ENCODE measurements at regions not wholly inside any gene's neighbourhood (a gene's known extent, or its start where the extent isn't known, plus 50 kb on each side); places are given as distances from the start of the nearest gene placed in this dataset.

- H3K27ac ChIP-seq = no peak overlapping the region
- H3K4me1 ChIP-seq = no peaks in the 10 kb centered on the region
These were observed 128.4 kb upstream of the SGK1 start for GRCh38 chr6:134446218-134446848.

GRCh38 chr6:134443009-134443408 is 125.1 kb upstream of the SGK1 start:
- H3K27ac ChIP-seq = no peak overlapping the region
- no peak overlapping the region for H3K4me3 ChIP-seq
- H3K9me3 ChIP-seq = no peaks in the 10 kb centered on the region
- no peak for TF ChIP-seq CTCF (IDR thresholded peaks at IDR 0.05)
- TF ChIP-seq POLR2A (IDR thresholded peaks at IDR 0.05) = no peak
- no peaks in the 10 kb centered on the region for H3K27me3 ChIP-seq
- no peaks in the 10 kb centered on the region for H3K4me1 ChIP-seq
- DNase-seq = no peak
- H3K36me3 ChIP-seq = no peaks in the 10 kb centered on the region

More at GRCh38 chr6:134446218-134446848, 128.4 kb upstream of the SGK1 start:
- Histone ChIP-seq H3K4me3 (no peak overlapping the region), H3K9me3 (no peaks in the 10 kb centered on the region), H3K27me3 (no peaks in the 10 kb centered on the region), H3K36me3 (no peaks in the 10 kb centered on the region)
- no peak for TF ChIP-seq CTCF (IDR thresholded peaks at IDR 0.05)
- TF ChIP-seq POLR2A (IDR thresholded peaks at IDR 0.05) = no peak
- DNase-seq = no peak

- no peak for DNase-seq
- TF ChIP-seq POLR2A (IDR thresholded peaks at IDR 0.05) (no peak), CTCF (IDR thresholded peaks at IDR 0.05) (no peak)
- Histone ChIP-seq H3K4me1 (no peaks in the 10 kb centered on the region), H3K9me3 (no peaks in the 10 kb centered on the region), H3K36me3 (no peaks in the 10 kb centered on the region), H3K27me3 (no peaks in the 10 kb centered on the region), H3K4me3 (no peak overlapping the region), H3K27ac (no peak overlapping the region)
These were observed 124.2 kb upstream of the SGK1 start for GRCh38 chr6:134442073-134442472.

GRCh38 chr6:134438837-134439236 is 120.9 kb upstream of the SGK1 start:
- H3K36me3 ChIP-seq = no peaks in the 10 kb centered on the region
- H3K4me1 ChIP-seq = no peaks in the 10 kb centered on the region
- no peaks in the 10 kb centered on the region for H3K27me3 ChIP-seq
- no peak for TF ChIP-seq CTCF (IDR thresholded peaks at IDR 0.05)
- no peak for TF ChIP-seq POLR2A (IDR thresholded peaks at IDR 0.05)
- DNase-seq = no peak
- H3K27ac ChIP-seq = no peak overlapping the region
- H3K4me3 ChIP-seq = no peak overlapping the region
- no peaks in the 10 kb centered on the region for H3K9me3 ChIP-seq

- Histone ChIP-seq H3K36me3 (no peaks in the 10 kb centered on the region), H3K4me1 (no peaks in the 10 kb centered on the region), H3K9me3 (no peaks in the 10 kb centered on the region), H3K27me3 (no peaks in the 10 kb centered on the region), H3K27ac (peak overlapping the region in 1 of 4 donors; percentile 13), H3K4me3 (no peak overlapping the region)
- peak in 1 of 3 donors; percentile 21 for DNase-seq
- TF ChIP-seq CTCF (IDR thresholded peaks at IDR 0.05) (peak in 1 of 6 experiments; percentile 5), POLR2A (IDR thresholded peaks at IDR 0.05) (no peak)
These were observed 119.5 kb upstream of the SGK1 start for GRCh38 chr6:134437376-134437775.

GRCh38 chr6:134436950-134437349 is 119.0 kb upstream of the SGK1 start:
- no peak for TF ChIP-seq POLR2A (IDR thresholded peaks at IDR 0.05)
- no peak for TF ChIP-seq CTCF (IDR thresholded peaks at IDR 0.05)
- H3K27me3 ChIP-seq = no peaks in the 10 kb centered on the region
- no peaks in the 10 kb centered on the region for H3K9me3 ChIP-seq
- H3K4me1 ChIP-seq = no peaks in the 10 kb centered on the region
- DNase-seq = no peak
- H3K36me3 ChIP-seq = no peaks in the 10 kb centered on the region
- peak overlapping the region in 1 of 4 donors; percentile 13 for H3K27ac ChIP-seq
- H3K4me3 ChIP-seq = no peak overlapping the region

Data from Peyer's patch (tissue), 4 donors.